ENCODE measurements at regions not wholly inside any gene's neighbourhood (a gene's known extent, or its start where the extent isn't known, plus 50 kb on each side); places are given as distances from the start of the nearest gene placed in this dataset.
A peak's percentile ranks its signal among the peaks of the same experiment; 100 is the strongest.

- CTCF ChIA-PET (ENCODE audit: partially characterized antibody): interaction anchor here (0.6 to 1.7 kb wide), 3 partner anchors 11 to 268 kb away, joined by 3 to 5 read pairs (median 5); no protein-coding TSS in a partner anchor
- Histone ChIP-seq H3K27me3 (replicated peaks in 1 of 4; ENCODE audit: control insufficient read depth in 3 of 4, extremely low read depth in 1 of 4, insufficient read depth in 3 of 4, low read length in 3 of 4) (no peaks in the 10 kb centered on the region), H2AFZ (ENCODE audit: low read length) (peak overlapping the region; percentile 88), H3K4ac (replicated peaks; ENCODE audit: insufficient read length, low read depth, low read length) (no peak overlapping the region), H2AK5ac (ENCODE audit: low read depth, low read length) (no peak overlapping the region), H4K5ac (ENCODE audit: insufficient read length, low read depth, low read length) (no peak overlapping the region), H2BK120ac (replicated peaks; ENCODE audit: low read depth, low read length) (no peak overlapping the region), H4K91ac (replicated peaks; ENCODE audit: insufficient read length, low read length) (no peak overlapping the region), H2BK5ac (ENCODE audit: low read depth, low read length) (no peak overlapping the region; the same call in 1 of the 2 replicates), H3K4me2 (ENCODE audit: insufficient read depth in 1 of 2, low read depth in 2 of 2, low read length in 2 of 2) (no peak overlapping the region), H3K23me2 (ENCODE audit: low read depth, low read length) (no peaks in the 10 kb centered on the region), H3K36me3 (ENCODE audit: control insufficient read depth in 2 of 4, insufficient read depth in 4 of 4, low read length in 3 of 4) (no peaks in the 10 kb centered on the region), H3K14ac (ENCODE audit: insufficient read length) (no peak overlapping the region), H2BK15ac (ENCODE audit: low read length) (no peak overlapping the region), H2BK12ac (ENCODE audit: low read depth, low read length) (no peak overlapping the region), H4K20me1 (replicated peaks in 1 of 2; ENCODE audit: control insufficient read depth in 1 of 2, insufficient read depth in 2 of 2, low read length in 2 of 2) (no peaks in the 10 kb centered on the region), H4K8ac (ENCODE audit: extremely low read depth, insufficient read depth, low read length) (peak overlapping the region; percentile 58; the same call in 1 of the 2 replicates), H3K9me3 (ENCODE audit: insufficient read depth in 2 of 2, low read depth in 1 of 2, low read length in 1 of 2) (no peaks in the 10 kb centered on the region; a peak in 1 of 4 replicates), H3K27ac (ENCODE audit: low read depth, low read length) (no peak overlapping the region), H3K4me3 (ENCODE audit: extremely low read depth in 1 of 4, insufficient read depth in 2 of 4, low read depth in 3 of 4, low read length in 4 of 4) (no peak overlapping the region), H3K9ac (replicated peaks in 1 of 4; ENCODE audit: extremely low read depth in 1 of 4, low read depth in 3 of 4, low read length in 3 of 4) (no peak overlapping the region), H3K79me2 (ENCODE audit: control insufficient read depth in 1 of 2, insufficient read depth in 2 of 2, low read length in 2 of 2) (no peaks in the 10 kb centered on the region), H3K56ac (replicated peaks; ENCODE audit: insufficient read length, low read depth, low read length) (no peak overlapping the region), H3K23ac (ENCODE audit: insufficient read length) (no peak overlapping the region), H3K4me1 (replicated peaks in 1 of 4; ENCODE audit: control insufficient read depth in 3 of 4, insufficient read depth in 4 of 4, low read length in 3 of 4) (0 out of 7 replicates have a peak, but pooled peaks cover 0 to 3% (median 0%) of the 10 kb centered on the region in 4 experiments), H3K79me1 (ENCODE audit: low read depth, low read length) (no peaks in the 10 kb centered on the region), H2BK20ac (ENCODE audit: low read length) (peak overlapping the region; percentile 26; the same call in 1 of the 2 replicates), H3K18ac (ENCODE audit: extremely low read depth, low read length) (no peak overlapping the region)
- no peak for DNase-seq (ENCODE audit: low read depth in 1 of 2, low spot score in 2 of 2)
- WGBS, 2 experiments (ENCODE audit: extremely low coverage in 1 of 2, insufficient coverage in 1 of 2, insufficient read length in 1 of 2, insufficient replicate concordance in 2 of 2, low coverage in 1 of 2, low lambda C conversion rate in 2 of 2, missing lambda C conversion rate in 1 of 2): 89% methylated on average over 10 of the region's 10 CpGs; no CpG with 5 or more reads in 1 of the 2 experiments
- POLR2A ChIA-PET (ENCODE audit: partially characterized antibody): no interaction called here
- no peak for FAIRE-seq
- TF ChIP-seq CTCF (IDR thresholded peaks at IDR 0.05; ENCODE audit: control extremely low read depth in 1 of 3, insufficient read depth in 1 of 3, low read depth in 1 of 3, low read length in 3 of 3) (peak in 1 of 3 experiments; percentile 14; a peak in 1 of 4 replicates), CBX8 (IDR thresholded peaks at IDR 0.05; ENCODE audit: borderline replicate concordance, low read depth, low read length) (no peak), BACH1 (IDR thresholded peaks at IDR 0.05; ENCODE audit: low read length) (no peak), RAD21 (IDR thresholded peaks at IDR 0.05 in 1 of 2, conservative IDR thresholded peaks at IDR 0.05 in 1 of 2; ENCODE audit: low read depth in 2 of 2, low read length in 2 of 2) (peak in 1 of 2 experiments; percentile 10; a peak in 1 of 4 replicates), GTF2F1 (IDR thresholded peaks at IDR 0.05; ENCODE audit: borderline replicate concordance, low read depth, low read length) (no peak), YY1 (IDR thresholded peaks at IDR 0.05; ENCODE audit: low read depth, low read length) (no peak), BCL11A (IDR thresholded peaks at IDR 0.05; ENCODE audit: low read depth in 2 of 2, low read length in 2 of 2) (no peak), BRCA1 (IDR thresholded peaks at IDR 0.05; ENCODE audit: low read depth, low read length) (no peak), MAX (IDR thresholded peaks at IDR 0.05) (no peak), TAF1 (IDR thresholded peaks at IDR 0.05; ENCODE audit: low read depth, low read length) (no peak)
Observed at GRCh38 chr17:13099089-13099735, 81.4 kb upstream of the ELAC2 start.
